HFF-Myc (cell line): ENCODE measurements at regions not wholly inside any gene's neighbourhood (a gene's known extent, or its start where the extent isn't known, plus 50 kb on each side); places are given as distances from the start of the nearest gene placed in this dataset.
"Not testable (repeated sequence)": the region's sequence is repeated elsewhere in the genome, so short reads cannot be mapped to it uniquely, and the experiment has no call there.

Source experiments
- DNase-seq: peaks from one replicate; pipeline ENCODE4 v3.0.0-alpha.2; 2011; ENCODE audit warnings: low read depth; ENCODE audit errors: extremely low read depth
- H3K4me3 ChIP-seq: replicated peaks from 2 replicates; pipeline ENCODE4 v1.5.1; 2011; ENCODE audit warnings: low read depth, mild to moderate bottlenecking, control low read depth, low read length
- CTCF ChIP-seq: IDR thresholded peaks from 2 replicates; pipeline ENCODE4 v1.5.1; 2012; ENCODE audit warnings: mild to moderate bottlenecking, low read depth, low read length, control low read depth; ENCODE audit errors: missing control alignments

GRCh38 chr3:171524921-171525310, 64.7 kb upstream of the TNIK start:
- H3K4me3 ChIP-seq: no peak overlapping the region
- no peak for DNase-seq
- TF ChIP-seq CTCF: no peak

DNA sequence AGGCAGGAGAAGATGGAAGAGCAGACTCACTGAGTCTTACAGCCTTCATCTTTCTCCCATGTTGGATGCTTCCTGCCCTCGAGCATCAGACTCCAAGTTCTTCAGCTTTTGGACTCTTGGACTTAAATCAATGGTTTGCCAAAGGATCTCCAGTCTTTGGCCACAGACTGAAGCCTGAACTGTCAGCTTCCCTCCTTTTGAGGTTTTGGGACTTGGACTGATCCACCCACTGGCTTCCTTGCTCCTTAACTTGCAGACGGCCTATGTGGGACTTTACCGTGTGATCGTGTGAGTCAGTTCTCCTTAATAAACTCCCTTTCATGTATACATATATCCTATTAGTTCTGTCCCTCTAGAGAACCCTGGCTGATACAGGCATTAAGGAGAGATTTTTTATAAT, 62.4 kb upstream of the TNIK start:
- DNase-seq: no peak
- no peak overlapping the region for H3K4me3 ChIP-seq
- TF ChIP-seq CTCF: no peak

DNA sequence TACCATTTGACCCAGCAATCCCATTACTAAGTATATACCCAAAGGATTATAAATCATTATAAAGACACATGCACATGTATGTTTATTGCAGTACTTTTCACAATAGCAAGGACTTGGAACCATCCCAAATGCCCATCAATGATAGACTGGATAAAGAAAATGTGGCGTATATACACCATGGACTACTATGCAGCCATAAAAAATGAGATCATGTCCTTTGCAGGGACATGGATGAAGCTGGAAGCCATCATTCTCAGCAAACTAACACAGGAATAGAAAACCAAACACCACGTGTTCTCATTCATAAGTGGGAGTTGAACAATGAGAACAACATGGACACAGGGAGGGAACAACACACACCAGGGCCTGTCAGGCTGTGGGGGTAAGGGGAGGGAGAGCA, 59.2 kb upstream of the TNIK start:
- not testable (repeated sequence) for DNase-seq, H3K4me3 ChIP-seq

DNA sequence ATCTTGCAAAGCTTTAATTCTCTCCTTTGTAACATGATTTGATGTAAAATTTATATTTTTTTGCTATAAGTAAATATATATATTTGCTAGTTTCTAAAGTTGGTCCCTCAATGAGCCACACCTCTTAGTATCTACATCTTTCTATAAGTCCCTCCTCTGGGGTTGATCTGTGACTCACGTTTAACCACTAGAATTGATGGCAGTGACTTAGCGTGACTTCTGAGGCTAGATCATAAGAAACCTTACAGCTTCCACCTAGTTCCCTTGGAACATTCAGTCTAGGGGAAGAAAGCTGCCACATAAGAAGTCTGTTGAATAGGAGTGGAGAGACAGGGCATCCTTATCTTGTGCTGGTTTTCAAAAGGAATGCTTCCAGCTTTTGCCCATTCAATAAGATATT, 56.6 kb upstream of the TNIK start:
- H3K4me3 ChIP-seq: no peak overlapping the region
- TF ChIP-seq CTCF: no peak
- no peak for DNase-seq

DNA sequence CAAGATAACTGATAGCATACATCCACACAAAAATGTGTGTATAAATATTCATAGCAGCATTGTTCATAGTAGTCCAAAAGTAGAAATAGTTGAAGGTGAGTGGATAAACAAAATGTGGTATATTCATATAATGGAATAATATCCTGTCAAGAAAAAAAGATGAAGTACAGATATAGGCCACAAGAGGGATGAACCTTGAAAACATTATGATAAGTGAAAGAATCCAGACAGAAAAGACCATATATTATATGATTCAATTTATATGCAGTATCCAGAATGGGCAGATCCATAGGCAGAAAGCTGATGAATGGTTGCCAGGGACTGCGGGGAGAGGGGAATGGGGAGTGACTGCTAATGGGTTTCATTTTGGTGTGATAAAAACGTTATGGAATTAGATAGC, 54.3 kb upstream of the TNIK start:
- no peak overlapping the region for H3K4me3 ChIP-seq
- TF ChIP-seq CTCF: no peak
- no peak for DNase-seq

DNA sequence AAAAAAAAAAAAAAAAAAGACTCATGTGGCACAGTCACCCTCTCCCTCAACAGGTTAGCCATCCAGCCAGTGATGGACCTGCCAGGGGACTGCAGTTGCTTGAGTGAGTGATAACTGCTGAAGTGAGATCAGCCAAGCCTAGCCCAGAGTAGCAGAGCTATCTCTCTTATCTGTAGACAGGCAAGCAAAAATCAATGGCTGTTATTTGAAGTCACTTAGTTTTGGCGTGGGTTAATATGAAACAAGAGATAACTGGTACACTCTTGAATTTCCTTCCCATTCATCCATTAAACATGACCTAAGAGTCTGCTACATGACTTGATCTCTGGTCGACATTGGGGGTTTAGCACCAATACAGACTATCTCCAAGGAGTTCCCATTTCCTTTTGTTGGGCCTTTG, 51.2 kb upstream of the TNIK start:
- no peak for TF ChIP-seq CTCF
- DNase-seq: no peak
- no peak overlapping the region for H3K4me3 ChIP-seq
